ENCODE measurements at regions not wholly inside any gene's neighbourhood (a gene's known extent, or its start where the extent isn't known, plus 50 kb on each side); places are given as distances from the start of the nearest gene placed in this dataset.
"Not testable (repeated sequence)": the region's sequence is repeated elsewhere in the genome, so short reads cannot be mapped to it uniquely, and the experiment has no call there.

DNA sequence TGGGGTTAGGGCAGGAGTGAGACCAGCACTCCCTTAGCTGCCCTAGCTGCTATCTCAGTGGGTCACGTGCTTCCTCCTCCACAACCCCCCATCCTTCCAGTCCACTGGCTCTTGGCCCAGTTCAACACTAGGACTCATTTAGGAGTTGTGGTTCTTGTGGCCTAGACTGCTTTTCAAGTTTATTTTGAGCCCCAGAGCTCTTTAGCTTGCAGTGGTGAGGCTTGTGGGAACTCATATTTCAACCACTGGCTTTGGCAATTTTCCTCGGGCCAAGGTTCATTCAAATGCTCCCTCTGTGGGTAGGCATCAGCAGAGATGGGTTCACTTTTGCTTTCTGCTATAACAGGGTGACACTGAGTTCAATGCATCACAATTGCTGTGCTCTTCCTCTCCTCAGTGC lies 436.2 kb upstream of the SLITRK5 start:
- TF ChIP-seq, protein P1, sequence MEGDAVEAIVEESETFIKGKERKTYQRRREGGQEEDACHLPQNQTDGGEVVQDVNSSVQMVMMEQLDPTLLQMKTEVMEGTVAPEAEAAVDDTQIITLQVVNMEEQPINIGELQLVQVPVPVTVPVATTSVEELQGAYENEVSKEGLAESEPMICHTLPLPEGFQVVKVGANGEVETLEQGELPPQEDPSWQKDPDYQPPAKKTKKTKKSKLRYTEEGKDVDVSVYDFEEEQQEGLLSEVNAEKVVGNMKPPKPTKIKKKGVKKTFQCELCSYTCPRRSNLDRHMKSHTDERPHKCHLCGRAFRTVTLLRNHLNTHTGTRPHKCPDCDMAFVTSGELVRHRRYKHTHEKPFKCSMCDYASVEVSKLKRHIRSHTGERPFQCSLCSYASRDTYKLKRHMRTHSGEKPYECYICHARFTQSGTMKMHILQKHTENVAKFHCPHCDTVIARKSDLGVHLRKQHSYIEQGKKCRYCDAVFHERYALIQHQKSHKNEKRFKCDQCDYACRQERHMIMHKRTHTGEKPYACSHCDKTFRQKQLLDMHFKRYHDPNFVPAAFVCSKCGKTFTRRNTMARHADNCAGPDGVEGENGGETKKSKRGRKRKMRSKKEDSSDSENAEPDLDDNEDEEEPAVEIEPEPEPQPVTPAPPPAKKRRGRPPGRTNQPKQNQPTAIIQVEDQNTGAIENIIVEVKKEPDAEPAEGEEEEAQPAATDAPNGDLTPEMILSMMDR (IDR thresholded peaks at IDR 0.05; ENCODE audit: low read length), result no peak
- TF ChIP-seq EZH2phosphoT487 (IDR thresholded peaks at IDR 0.05; ENCODE audit: low read length) (no peak), EZH2 (optimal IDR thresholded peaks at IDR 0.05; ENCODE audit: low read depth, low read length) (no peak)
- Histone ChIP-seq H3K36me3 (replicated peaks; ENCODE audit: insufficient read depth, low read length) (no peaks in the 10 kb centered on the region), H4K20me1 (ENCODE audit: insufficient read depth, low read length) (no peaks in the 10 kb centered on the region), H3K79me2 (ENCODE audit: low read length) (no peaks in the 10 kb centered on the region), H3K4me1 (ENCODE audit: low read length) (no peaks in the 10 kb centered on the region), H3K9ac (ENCODE audit: low read length) (no peak overlapping the region), H3F3A (ENCODE audit: insufficient read depth, low read length) (no peaks in the 10 kb centered on the region), H3K4me3 (ENCODE audit: low read length) (no peak overlapping the region), H3K4me2 (ENCODE audit: low read depth, low read length) (no peak overlapping the region), H3K27ac (ENCODE audit: low read length) (no peak overlapping the region), H3K9me2 (replicated peaks; ENCODE audit: insufficient read depth, low read length) (no peaks in the 10 kb centered on the region), H2AFZ (ENCODE audit: low read length) (no peak overlapping the region), H3K27me3 (replicated peaks; ENCODE audit: insufficient read depth, low read length) (no peaks in the 10 kb centered on the region), H3K9me3 (replicated peaks; ENCODE audit: insufficient read depth, low read length) (no peaks in the 10 kb centered on the region)
- peak; percentile 40 for DNase-seq

DNA sequence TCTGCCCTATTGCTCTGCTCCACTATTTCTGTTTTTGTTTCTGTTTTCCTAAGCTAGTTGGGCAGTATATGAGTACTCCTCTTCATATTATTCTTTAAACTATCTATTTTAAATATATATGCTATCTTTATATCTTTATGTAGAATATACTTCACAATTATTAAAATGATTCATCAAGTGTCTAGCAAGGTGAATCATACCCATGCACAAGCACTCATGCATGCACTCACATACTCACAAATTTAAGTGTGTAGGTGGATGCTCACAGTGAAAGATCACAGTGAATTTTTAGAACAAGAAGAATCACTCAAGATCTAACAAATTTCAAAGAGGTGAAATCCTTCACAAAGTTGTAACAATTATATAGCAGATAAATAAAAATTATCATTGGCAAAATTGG lies 435.6 kb upstream of the SLITRK5 start:
- Histone ChIP-seq H3K27me3 (replicated peaks; ENCODE audit: insufficient read depth, low read length) (no peaks in the 10 kb centered on the region), H3K36me3 (replicated peaks; ENCODE audit: insufficient read depth, low read length) (no peaks in the 10 kb centered on the region), H4K20me1 (ENCODE audit: insufficient read depth, low read length) (no peaks in the 10 kb centered on the region), H3K79me2 (ENCODE audit: low read length) (no peaks in the 10 kb centered on the region), H3K9me3 (replicated peaks; ENCODE audit: insufficient read depth, low read length) (no peaks in the 10 kb centered on the region), H3K9me2 (replicated peaks; ENCODE audit: insufficient read depth, low read length) (no peaks in the 10 kb centered on the region), H3K27ac (ENCODE audit: low read length) (no peak overlapping the region), H3F3A (ENCODE audit: insufficient read depth, low read length) (no peaks in the 10 kb centered on the region), H3K4me3 (ENCODE audit: low read length) (no peak overlapping the region), H3K9ac (ENCODE audit: low read length) (no peak overlapping the region), H2AFZ (ENCODE audit: low read length) (no peak overlapping the region), H3K4me1 (ENCODE audit: low read length) (no peaks in the 10 kb centered on the region), H3K4me2 (ENCODE audit: low read depth, low read length) (no peak overlapping the region)
- TF ChIP-seq EZH2phosphoT487 (IDR thresholded peaks at IDR 0.05; ENCODE audit: low read length) (no peak), EZH2 (optimal IDR thresholded peaks at IDR 0.05; ENCODE audit: low read depth, low read length) (no peak)
- TF ChIP-seq, protein P1 (IDR thresholded peaks at IDR 0.05; ENCODE audit: low read length), result no peak
- no peak for DNase-seq

DNA sequence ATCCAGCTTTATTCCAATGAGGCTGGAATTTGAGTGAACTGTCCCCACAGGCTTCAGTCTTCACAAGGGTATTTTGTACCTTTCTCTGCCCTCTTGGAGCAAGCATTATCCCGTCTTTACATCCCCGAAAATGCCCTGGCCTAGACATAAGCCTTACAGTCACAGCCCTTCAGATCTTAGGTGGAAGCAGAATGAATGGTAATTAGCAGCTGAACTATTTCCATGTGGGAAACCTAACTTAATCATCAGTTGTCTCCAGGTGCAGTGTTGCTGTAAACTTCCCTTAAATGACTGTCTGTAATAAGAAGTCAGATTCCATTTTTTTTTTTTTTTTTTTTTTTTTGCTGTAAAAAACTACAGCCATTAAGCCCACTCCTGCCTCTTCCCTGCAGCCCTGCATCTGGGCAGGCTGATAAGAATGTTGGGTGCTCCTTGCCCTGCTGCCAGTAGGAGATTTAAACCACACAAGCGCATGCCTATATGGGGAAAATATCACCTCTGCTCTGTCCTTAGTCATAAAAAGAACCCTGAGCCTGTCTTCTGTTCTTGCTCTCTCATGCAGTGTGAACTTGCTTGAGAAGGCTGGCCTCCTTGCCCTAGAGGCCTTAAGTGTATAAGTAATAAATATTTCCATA lies 426.8 kb upstream of the SLITRK5 start:
- Histone ChIP-seq H3K9me3 (replicated peaks; ENCODE audit: insufficient read depth, low read length) (no peaks in the 10 kb centered on the region), H3K27ac (ENCODE audit: low read length) (no peak overlapping the region)

DNA sequence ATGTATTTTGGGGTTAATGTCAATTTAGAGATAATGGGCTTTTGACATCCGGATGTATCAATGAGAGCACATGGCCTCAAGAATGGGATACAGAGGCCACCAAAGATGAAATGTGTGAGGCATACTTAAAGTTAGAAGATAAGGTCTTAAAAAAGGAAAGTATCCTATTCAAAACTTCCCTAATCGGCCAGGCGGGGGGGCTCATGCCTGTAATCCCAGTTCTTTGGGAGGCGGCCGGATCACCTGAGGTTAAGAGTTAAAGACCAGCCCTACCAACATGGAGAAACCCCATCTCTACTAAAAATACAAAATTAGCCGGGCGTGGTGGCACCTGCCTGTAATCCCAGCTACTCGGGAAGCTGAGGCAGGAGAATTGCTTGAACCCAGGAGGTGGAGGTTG lies 421.3 kb upstream of the SLITRK5 start:
- H3F3A ChIP-seq (ENCODE audit: insufficient read depth, low read length); H3K9ac ChIP-seq (ENCODE audit: low read length); H3K27ac ChIP-seq (ENCODE audit: low read length); H3K36me3 ChIP-seq (replicated peaks; ENCODE audit: insufficient read depth, low read length); H2AFZ ChIP-seq (ENCODE audit: low read length); H3K27me3 ChIP-seq (replicated peaks; ENCODE audit: insufficient read depth, low read length); H3K79me2 ChIP-seq (ENCODE audit: low read length); H3K9me3 ChIP-seq (replicated peaks; ENCODE audit: insufficient read depth, low read length); H3K9me2 ChIP-seq (replicated peaks; ENCODE audit: insufficient read depth, low read length); H3K4me3 ChIP-seq (ENCODE audit: low read length); DNase-seq; H4K20me1 ChIP-seq (ENCODE audit: insufficient read depth, low read length); H3K4me1 ChIP-seq (ENCODE audit: low read length); H3K4me2 ChIP-seq (ENCODE audit: low read depth, low read length): not testable (repeated sequence)

More for the DNA sequence above, 426.8 kb upstream of the SLITRK5 start:
- Histone ChIP-seq H3K4me1 (ENCODE audit: low read length) (no peaks in the 10 kb centered on the region), H3K9me2 (replicated peaks; ENCODE audit: insufficient read depth, low read length) (no peaks in the 10 kb centered on the region), H3K4me3 (ENCODE audit: low read length) (no peak overlapping the region), H3K36me3 (replicated peaks; ENCODE audit: insufficient read depth, low read length) (no peaks in the 10 kb centered on the region), H4K20me1 (ENCODE audit: insufficient read depth, low read length) (no peaks in the 10 kb centered on the region), H3F3A (ENCODE audit: insufficient read depth, low read length) (no peaks in the 10 kb centered on the region), H3K9ac (ENCODE audit: low read length) (no peak overlapping the region), H3K27me3 (replicated peaks; ENCODE audit: insufficient read depth, low read length) (no peaks in the 10 kb centered on the region), H2AFZ (ENCODE audit: low read length) (no peak overlapping the region), H3K79me2 (ENCODE audit: low read length) (no peaks in the 10 kb centered on the region), H3K4me2 (ENCODE audit: low read depth, low read length) (no peak overlapping the region)
- TF ChIP-seq EZH2 (optimal IDR thresholded peaks at IDR 0.05; ENCODE audit: low read depth, low read length) (no peak), EZH2phosphoT487 (IDR thresholded peaks at IDR 0.05; ENCODE audit: low read length) (no peak)
- TF ChIP-seq, protein P1 (IDR thresholded peaks at IDR 0.05; ENCODE audit: low read length), result no peak
- no peak for DNase-seq

Data from MM.1S (cell line).